GM12865 (cell line): ENCODE measurements at regions not wholly inside any gene's neighbourhood (a gene's known extent, or its start where the extent isn't known, plus 50 kb on each side); places are given as distances from the start of the nearest gene placed in this dataset.

Experiments used
- DNase-seq: peaks from one replicate; pipeline ENCODE4 v3.0.0; 2010; ENCODE audit warnings: low read depth
- H3K4me3 ChIP-seq: 2 replicates; pipeline ENCODE4 v1.5.1; 2011; ENCODE audit warnings: mild to moderate bottlenecking, low read depth, low read length, control low read depth
- CTCF ChIP-seq: IDR thresholded peaks from 2 replicates; pipeline ENCODE4 v1.5.1; 2011; ENCODE audit warnings: low read length, control low read depth, low read depth, inconsistent platforms; ENCODE audit not compliant: insufficient read depth; ENCODE audit errors: missing control alignments

DNA sequence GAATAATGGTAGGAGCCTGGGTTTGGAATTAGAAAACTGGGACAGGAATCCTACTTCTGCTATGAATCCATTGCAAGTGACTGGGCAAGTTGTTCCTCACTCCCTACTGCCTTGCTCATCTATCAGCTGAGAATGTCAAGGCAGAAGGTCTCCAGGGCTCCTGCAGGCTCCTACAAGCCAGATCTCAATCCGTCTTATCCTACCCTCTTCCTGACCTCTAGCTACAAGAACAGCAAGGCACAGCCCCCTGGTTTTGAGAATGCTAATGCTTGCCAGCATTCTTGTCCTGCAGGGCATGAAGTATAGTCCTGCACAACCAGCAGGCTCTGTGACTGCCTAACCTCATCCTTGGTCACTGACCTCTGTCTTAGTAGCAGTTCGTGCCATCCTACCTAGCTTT lies 141.9 kb upstream of the TNP1 start:
- no peak for DNase-seq
- TF ChIP-seq CTCF, result no peak
- no peak overlapping the region for H3K4me3 ChIP-seq

GRCh38 chr2:217000406-217000805 lies 140.5 kb upstream of the TNP1 start:
- TF ChIP-seq CTCF, result no peak
- H3K4me3 ChIP-seq, result no peak overlapping the region
- DNase-seq, result no peak

DNA sequence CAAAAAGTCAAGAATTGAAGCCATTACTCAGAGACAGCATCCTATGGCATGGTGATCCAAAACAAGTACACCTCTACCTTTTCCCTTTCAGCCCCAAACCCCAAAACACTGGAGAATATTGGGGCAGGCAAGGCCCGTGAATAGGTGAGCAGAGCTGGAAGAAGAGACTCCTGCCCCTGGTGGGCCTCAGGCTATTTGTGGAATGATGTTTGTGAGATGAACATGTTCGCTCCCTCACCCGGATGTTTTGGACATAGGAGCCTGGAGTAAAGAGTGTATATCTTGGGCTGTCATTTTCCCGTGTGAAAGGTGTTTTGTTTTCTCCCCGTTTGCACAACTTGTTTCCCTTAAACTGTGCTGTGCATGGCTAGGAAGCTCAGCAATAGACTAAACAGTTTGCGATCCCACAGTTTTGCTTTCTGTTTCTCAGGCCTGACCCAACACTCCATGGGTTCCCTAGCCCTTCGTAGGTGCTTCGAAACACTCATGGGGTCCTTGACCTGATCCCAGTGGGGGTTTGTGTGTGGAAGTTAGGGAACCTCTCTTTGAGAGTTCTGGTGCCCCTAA lies 136.5 kb upstream of the TNP1 start:
- no peak for DNase-seq
- TF ChIP-seq CTCF, result no peak
- H3K4me3 ChIP-seq, result no peak overlapping the region

DNA sequence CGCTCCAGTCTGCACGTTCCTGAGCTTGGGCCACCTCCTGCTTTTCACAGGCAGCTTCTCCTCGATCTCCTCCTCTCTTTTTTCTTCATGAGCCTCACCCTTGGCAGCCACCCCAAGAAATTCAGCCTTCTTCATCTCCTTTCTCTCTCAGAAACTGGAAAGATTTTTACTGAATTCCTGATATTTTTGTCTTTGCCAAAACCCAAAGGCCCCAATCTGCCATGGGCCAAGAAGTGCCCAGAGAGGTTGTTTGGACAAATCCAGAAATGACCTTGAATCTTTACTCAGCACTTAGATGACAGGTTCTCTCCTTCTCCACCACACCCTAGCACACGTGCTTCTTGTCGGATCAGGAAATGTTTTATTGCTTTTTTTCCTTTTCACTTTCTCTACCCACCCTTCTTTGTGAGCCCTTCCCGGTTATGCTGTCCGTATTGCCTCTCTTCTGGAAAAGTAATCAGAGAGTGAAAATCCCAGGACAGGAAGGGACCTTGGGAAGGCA lies 134.5 kb upstream of the TNP1 start:
- no peak for DNase-seq
- no peak for TF ChIP-seq CTCF
- H3K4me3 ChIP-seq, result no peak overlapping the region

DNA sequence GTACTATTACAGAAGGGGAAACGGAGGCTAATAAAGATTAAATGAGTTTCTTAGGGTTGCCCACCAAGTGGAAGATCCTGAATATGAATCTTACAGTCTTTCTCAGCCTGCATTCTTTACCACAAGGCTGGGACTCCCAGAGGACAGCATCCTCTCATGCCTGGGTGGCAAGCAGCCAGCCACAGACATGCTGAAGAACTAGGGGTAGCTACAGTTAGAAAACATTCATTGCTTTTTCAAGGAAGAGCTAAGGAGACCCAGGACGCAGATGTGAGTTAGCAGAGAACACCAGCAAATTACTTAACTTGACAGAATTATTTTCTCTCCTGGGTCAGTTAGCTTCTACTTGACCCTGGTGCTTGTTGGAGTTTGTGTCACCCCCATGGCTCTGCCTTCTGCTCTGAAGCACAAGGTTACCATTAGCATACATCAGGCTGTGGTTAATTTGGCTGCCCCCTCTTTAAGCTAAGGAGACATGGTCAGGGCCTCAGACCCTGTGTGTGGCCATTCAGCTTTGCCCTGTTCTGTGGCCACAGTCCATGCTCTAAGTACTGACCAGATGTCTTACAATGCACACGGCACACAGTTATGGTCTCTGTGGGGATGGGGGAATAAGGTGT lies 132.3 kb upstream of the TNP1 start:
- no peak for TF ChIP-seq CTCF
- H3K4me3 ChIP-seq, result no peak overlapping the region
- no peak for DNase-seq

GRCh38 chr2:216991563-216991962 lies 131.7 kb upstream of the TNP1 start:
- no peak for DNase-seq
- TF ChIP-seq CTCF, result no peak

GRCh38 chr2:216989340-216990129 lies 129.7 kb upstream of the TNP1 start:
- TF ChIP-seq CTCF, result no peak
- no peak for DNase-seq
- H3K4me3 ChIP-seq, result no peak overlapping the region

More at GRCh38 chr2:216991563-216991962, 131.7 kb upstream of the TNP1 start:
- H3K4me3 ChIP-seq, result no peak overlapping the region
